Prostate gland (tissue), 2 donors: ENCODE measurements at regions not wholly inside any gene's neighbourhood (a gene's known extent, or its start where the extent isn't known, plus 50 kb on each side); places are given as distances from the start of the nearest gene placed in this dataset.

Experiments
- POLR2AphosphoS5 ChIP-seq: sonication (generic); formaldehyde crosslinking; IDR thresholded peaks from one replicate; pipeline ENCODE4 v1.6.1; 2017; ENCODE audit warnings: antibody characterized with exemption
- TF ChIP-seq, protein P1 (sequence below), 4 experiments: fragments of 200-600 bp in 2 of 4; fragments of 450-650 bp in 2 of 4; sonication (generic) in 2 of 4; IDR thresholded peaks; 1 replicate in 3 of 4; 2 replicates in 1 of 4; pipeline ENCODE4 v1.5.1; 2016 to 2019; ENCODE audit warnings: antibody characterized with exemption in 4 of 4, mild to moderate bottlenecking in 2 of 4, moderate library complexity in 2 of 4

DNA sequence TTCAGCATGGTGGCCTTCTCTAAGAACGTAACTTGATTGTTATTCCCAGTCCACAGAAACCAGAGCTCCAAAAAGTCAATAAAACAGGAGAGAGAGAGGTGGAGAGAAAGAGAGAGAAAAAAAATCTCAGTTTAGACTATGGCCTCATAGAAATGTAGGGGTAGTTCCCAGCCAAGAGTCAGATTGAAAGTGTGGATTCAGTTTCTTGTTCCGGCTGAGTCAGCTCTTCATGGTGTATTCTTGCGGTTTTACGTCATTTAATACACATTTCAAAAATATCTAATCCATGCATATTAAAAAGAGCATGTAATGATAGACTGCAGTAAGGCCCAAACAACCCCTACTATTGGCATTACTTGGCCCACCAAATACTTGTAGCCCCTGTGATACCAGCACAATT is 303.9 kb downstream of the ETAA1 start:
- TF ChIP-seq, protein P1, sequence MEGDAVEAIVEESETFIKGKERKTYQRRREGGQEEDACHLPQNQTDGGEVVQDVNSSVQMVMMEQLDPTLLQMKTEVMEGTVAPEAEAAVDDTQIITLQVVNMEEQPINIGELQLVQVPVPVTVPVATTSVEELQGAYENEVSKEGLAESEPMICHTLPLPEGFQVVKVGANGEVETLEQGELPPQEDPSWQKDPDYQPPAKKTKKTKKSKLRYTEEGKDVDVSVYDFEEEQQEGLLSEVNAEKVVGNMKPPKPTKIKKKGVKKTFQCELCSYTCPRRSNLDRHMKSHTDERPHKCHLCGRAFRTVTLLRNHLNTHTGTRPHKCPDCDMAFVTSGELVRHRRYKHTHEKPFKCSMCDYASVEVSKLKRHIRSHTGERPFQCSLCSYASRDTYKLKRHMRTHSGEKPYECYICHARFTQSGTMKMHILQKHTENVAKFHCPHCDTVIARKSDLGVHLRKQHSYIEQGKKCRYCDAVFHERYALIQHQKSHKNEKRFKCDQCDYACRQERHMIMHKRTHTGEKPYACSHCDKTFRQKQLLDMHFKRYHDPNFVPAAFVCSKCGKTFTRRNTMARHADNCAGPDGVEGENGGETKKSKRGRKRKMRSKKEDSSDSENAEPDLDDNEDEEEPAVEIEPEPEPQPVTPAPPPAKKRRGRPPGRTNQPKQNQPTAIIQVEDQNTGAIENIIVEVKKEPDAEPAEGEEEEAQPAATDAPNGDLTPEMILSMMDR (IDR thresholded peaks at IDR 0.05) = no peak
- TF ChIP-seq POLR2AphosphoS5 = no peak
